GM21381 (cell line): ENCODE measurements at regions not wholly inside any gene's neighbourhood (a gene's known extent, or its start where the extent isn't known, plus 50 kb on each side); places are given as distances from the start of the nearest gene placed in this dataset.
A peak's percentile ranks its signal among the peaks of the same experiment; 100 is the strongest.

Experiments used
- ATAC-seq: cut with Tn5 transposase; IDR thresholded peaks from one replicate; pipeline ENCODE4 v1.9.1; 2021; ENCODE audit warnings: mild to moderate bottlenecking, moderate library complexity; ENCODE audit not compliant: unreplicated experiment

DNA sequence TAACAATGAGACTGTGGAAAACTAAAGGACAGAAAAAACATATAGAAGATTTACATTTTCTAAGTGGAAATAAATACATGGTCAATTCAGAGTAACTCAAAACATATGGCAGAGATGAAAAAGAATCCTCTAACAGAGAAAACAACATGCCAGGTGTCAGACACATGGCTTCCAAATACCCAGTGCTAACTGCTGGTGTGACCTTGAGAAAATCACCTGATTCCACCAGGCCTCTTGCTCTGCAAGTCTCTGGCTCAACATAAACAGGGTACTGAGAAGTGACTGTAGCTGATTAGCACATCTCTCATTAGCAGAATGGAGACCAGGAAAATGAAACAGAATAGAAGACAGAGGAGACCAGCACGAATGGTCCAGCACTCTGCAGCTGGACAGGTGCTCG, 210.8 kb downstream of the HNMT start:
- ATAC-seq = no peak

DNA sequence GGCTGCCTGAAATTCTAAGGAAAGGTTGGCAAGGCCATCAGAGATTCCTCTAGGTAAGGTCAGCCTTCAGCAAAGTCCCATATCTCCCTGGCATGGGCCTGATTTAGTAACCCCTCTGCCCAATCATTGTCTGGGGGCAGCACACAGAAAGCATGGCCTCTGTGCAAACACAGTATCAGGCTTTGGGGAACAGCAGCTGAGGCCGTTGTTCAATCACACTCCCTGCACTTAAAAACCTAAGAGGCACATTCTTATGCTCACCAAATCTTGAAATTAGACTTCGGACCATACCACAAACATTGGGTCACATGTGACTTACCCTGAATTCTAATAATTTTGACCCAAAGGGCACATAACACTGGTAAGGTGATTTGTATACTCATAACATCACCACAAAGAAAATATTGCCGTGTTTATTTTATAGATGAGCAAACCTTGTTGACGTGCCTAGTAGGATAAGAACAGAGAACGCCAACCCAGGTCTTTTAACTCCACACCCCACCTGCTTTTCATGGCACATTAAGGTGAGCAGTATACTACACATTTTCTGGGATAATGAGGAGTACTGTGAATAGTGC, 212.7 kb downstream of the HNMT start:
- no peak for ATAC-seq

DNA sequence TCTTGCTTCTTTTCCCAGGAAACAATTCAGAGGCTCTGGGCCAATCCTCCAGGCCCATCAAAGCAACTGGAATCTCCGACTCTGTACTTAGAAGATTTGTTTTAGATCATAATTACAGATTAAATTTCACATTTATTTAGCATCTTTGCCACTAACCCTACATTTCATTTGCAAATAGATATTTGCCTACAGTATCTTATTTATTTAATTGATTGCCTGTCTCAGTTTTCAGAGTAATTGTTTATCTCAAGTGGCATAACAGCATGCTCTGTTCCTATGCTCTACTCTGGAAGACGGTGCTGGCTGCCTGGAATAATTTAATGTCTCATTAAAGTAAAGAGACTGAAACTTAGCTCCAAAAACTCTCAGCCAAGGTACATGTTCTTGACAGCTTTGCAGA, 213.4 kb downstream of the HNMT start:
- no peak for ATAC-seq

DNA sequence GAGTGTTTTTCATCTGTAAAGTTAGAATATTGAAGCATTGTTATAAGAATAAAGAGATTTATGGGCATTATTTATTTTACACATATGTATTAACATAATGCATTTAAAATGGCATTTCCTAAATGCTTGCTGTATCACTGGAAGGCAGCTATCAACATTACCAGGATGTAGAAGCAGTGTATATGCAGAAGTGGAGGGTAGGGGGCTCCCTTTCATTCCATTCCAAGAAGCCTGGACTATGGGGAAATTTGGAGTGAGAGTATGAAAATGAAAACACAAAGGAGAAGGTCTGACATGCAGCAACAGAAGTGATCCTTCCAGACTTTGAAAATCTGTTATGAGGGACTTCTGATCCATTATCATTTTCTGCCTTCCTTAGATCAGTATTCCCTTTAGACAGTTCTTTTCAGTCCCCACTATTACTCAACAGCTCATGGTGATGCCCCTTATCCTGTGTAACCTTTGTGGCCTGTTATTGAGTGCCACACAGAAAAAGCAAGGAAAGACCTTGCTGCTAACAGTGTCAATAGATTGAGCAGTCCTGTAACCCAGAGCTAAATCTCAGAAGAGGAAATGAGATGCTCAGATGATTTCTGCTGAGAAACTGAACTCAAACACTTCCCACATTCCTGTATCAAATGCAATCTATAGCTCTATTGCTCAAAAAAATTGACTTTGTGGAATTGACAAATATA, 216.6 kb downstream of the HNMT start:
- ATAC-seq = no peak

DNA sequence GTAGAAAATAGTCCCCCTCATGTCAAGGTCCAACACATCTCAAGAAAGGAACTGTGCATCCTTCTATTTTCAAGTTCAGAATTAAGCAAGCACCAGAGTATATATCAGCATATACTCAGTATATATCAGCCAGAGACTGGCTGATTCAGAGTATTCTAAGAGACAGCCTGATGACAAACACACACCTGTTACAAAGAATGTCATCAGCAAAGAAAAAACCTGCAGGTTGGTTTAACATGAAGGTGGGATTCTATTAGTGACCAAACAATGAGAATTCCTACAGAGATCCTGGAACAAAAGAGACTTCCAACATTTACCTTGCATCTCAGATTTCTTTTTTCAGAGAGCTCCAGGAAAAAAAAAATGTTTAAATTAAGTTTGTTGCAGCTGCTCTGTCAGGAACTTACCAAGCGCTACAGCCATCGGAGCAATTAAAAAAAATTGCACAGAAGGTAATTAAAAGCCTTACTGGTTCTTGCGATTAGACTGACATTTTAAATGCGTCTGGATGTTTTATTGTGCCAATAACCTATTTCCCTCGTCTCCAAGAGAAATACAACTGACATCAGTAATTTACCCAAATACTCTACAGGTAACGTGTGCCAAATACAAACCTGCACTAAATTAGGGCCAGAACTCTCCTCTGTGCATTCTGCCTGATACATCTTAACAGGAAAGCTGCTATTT, 218.1 kb downstream of the HNMT start:
- no peak for ATAC-seq

DNA sequence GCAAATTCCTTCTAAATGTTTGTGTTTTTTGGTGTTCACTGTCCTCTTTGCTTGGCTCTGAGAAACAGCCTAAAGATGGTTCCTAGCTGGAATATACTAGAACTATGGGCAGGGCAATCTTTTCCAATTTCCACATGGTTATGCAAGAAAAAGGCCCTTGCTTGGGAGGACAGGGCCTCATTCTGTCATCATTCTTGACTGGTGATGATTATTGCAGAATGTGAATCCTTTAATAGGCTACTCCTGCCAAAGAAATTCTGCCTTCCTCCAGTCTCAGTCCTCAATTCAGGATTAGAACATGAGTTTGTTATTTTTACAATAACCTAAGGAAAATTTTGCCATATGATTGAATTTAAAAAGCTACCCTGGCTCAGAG, 218.7 kb downstream of the HNMT start:
- ATAC-seq = no peak

DNA sequence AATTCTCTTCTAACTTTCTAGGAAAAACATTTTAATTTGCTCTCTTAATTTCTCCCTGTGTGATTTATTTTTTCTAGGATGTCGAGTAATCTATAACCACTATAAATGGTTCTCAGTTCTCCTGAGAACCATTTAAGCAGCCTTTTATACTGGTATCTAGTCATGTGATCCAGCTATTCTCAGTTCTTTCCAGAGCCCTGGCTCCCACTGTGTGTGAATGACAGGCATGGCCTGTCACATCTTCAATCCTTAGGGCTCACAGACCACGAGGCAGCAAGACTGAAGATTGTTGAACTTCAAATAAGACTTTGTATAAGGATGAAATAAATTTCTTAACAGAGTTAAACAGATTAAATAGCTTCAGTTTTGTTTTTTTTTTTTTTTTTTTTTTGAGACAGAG, 219.4 kb downstream of the HNMT start:
- ATAC-seq = no peak

DNA sequence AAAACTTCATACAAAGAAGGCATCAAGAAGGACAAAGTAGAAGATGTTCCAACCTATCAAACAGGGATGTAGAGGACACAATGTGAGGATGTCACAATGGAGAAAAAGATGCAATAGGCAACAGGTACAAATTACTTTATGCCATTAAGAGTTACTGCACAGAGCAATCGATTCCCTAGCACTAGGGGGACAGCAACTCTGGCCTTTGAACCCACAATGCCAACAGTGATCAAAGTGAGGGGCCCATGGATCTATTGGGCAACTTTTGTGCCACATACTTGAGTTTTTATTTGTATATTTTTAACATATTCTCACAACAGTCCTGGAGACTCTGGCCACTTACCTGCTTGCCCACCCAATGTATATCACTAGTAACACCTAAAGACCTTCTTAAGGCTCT, 220.2 kb downstream of the HNMT start:
- no peak for ATAC-seq

DNA sequence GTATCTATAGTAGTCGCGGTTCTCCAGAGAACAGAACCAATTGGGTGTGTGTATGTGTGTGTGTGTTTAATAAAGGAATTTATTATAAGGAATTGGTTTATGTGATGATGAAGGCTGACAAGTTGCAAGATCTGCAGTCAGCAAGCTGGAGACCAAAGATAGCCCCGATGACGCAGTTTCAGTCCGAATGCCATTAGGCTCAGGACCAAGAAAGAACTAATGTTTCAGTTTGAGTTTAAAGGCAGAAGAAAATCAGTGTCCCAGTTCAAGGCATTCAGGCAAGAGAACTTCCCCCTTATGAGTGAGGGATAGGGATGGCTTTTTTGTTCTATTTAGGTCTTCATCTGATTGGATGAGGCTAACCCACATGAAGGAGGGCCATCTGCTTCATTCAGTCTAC, 221.6 kb downstream of the HNMT start:
- no peak for ATAC-seq

DNA sequence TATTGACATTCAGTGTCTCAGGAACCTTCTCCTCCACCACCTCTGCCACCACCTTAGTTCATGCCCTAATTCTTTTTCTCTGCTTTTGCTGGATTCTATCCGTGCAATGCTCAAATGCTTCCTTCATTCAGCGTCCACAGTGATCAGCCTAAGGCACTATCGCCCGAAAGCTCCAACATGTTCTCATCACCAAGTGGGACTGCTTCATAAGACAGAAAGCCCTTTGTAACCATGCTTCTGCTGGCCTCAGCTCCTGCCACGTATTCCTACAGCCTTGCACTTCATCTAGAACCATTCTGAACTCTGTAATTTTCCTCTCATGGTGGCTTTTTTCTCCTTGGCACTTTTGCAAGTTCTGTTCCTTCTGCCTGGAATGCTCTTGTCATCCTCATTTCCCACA, 222.9 kb downstream of the HNMT start:
- no peak for ATAC-seq

DNA sequence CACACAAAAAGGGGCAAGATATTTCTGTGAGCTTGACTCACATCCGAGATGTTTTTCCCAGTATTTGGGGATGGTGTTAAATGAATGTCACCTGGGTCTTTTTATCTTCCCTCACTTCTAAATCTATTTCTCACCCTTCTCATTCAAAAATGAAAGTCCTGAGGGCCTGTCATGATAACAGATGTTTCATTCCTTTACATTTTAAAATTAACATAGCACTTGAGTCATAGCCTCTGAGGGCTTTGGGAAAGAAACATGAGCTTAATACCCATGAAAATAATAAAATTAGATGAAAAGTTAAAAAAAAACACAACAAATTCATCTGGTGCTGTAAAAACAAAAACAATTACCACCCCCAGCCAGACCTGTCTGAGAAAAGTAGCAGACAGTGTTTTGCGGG, 226.7 kb downstream of the HNMT start:
- ATAC-seq = no peak

DNA sequence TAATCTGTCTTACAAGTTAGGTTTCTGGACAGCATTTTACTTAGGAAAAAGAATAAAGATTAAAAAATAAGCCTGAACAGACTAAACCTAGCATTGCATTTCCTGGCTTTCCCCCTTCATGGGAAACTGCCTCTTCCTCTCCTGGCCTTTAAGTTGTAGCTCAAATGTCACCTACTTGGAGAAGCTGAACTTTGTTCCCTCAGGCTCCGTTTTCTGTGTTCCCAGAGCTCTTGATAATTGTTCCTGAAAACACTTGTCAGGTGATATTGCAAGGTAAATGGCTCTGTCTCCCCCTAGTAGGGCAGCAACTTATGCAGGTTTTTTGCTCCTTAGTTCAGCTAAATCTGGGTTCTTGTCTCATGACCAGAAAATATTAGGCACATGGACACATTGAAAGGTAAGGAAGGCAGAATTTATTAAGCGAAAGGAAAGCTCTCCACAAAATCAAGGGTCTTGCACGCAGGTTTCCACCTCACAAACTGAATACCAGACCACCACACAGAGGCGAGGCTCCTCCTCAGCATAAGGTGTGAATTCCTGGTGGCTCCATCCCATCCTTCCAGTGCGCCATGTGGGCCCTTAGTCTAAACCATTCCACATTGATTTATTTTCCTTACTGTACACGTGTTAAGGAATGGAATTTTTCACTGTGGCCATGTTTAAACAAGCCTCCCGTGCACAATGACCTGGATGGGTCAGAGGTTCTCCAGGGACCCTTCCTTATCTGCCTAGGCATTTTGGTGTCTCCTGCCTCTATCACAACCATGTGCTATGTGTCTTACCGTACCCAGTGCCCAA, 229.3 kb downstream of the HNMT start:
- ATAC-seq = no peak

DNA sequence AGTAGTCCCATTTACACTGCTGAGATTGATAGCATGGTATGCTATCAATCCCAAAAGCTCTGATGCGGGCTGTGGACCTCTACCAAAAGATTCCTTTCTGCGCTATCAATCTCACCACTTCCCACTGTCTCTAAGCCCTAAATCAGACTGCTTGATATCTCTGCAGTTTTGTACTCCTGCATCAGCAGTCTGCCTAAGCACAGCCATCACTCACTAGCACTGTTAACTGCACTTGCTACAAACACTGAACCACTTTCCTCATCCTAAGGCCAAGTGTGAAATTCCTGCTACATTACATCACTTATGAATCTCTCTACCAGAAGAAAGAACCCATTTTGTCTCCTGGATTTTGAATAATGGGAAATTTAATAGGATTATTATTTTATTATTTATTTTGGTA, 237.0 kb downstream of the HNMT start:
- ATAC-seq = no peak

DNA sequence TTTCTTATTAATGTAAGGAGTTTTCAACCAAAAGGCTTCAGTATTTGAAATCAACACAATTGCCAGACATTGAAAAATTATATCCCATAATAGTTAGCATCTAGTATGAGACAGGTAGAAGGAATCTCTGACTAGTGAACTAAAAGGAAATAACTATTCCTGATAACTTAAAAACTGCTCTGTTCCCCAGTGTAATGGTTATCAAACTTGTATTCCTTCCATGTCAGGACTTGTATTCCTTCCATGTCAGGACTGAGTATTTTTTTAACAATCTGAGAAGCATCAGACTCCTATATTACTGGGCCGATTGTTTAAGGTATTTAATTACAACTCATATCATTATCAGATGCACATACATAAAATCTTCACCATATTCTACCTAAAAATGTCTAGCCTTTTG, 238.5 kb downstream of the HNMT start:
- ATAC-seq = no peak

DNA sequence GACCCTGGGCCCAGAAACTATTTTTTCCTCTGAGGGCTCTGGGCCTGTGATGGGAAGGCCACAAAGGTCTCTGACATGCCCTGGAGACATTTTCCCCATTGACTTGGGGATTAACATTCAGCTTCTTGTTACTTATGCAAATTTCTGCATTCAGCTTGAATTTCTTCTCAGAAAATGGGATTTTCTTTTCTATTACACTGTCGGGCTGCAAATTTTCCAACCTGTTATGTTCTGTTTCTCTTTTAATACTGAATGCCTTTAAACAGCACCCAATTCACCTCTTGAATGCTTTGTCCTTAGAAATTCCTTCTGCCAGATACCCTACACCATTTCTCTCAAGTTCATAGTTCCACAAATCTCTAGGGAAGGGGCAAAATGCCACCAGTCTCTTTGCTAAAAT, 241.0 kb downstream of the HNMT start:
- ATAC-seq = no peak

DNA sequence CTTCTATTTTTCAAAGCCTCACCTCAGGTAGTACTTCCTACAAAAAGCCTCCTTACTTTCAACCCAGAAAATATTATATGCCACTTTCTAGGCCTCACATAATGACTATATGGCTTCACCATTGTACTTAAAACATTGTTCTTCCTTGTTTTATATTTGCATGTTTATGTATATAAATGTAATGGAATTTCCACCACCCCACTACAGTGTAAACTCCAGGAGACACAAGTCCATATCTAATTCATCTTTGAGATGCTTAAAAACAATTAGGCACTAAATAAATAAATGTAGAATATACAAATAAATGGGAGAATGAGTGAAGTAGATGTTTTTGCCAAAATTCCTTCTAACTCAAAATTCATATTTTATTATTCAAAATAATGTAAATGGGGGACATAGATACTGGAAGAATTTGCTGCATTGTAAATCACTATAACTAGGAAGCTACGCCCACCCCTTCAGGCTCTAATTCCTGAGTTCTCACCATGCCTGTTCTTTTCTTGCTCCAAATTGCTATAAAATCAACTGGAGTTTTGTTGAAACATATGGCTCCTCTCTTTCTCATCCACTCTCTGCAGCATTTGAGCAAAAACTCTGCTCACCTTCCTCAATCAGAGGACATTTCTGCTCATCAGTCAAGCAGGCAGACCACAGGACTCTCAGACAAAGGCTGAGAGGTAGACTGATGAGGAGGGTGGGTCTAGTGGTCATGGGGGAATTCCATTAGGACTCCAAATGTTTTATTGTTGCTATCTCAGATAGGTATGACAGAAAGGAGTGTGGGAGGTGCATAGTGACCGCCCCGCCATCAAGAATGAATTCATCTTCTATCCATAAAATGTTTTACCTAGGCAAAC, 243.0 kb downstream of the HNMT start:
- ATAC-seq = no peak

DNA sequence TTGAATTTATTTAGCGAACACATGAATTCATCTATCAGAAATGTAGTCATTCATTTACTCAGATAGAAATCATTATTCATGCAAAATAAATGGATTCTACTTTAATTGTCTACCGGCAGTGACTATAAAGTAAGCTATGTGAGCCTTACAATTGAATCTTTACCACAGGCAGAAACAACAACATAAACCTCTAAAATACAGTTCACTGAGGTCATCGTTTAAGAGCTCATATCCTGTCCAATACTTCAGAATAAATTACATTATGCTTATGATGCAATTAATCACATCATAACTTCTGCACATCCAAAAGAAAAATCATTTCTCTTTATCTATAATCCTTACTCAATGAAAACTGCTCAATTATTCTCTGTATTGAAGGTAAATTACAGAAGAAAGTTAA, 244.7 kb downstream of the HNMT start:
- no peak for ATAC-seq

DNA sequence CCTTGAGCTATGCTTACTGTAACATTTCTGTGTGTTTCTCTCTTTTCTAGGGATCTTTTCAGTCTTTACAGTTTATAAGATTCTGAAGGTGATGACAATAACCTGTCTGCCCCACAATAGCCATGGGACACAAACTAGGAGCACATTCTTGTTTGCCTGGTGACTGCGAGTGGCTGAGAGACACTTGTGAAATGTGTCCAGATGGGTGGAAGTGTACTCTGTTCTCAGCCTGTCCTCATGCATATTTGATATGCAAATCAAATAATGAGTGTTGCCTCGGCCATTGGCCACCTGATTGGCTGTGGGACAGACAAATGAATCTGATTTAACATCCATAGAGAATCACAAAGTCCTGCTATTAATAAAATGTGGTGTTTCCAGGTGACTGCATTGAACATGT, 246.2 kb downstream of the HNMT start:
- no peak for ATAC-seq

DNA sequence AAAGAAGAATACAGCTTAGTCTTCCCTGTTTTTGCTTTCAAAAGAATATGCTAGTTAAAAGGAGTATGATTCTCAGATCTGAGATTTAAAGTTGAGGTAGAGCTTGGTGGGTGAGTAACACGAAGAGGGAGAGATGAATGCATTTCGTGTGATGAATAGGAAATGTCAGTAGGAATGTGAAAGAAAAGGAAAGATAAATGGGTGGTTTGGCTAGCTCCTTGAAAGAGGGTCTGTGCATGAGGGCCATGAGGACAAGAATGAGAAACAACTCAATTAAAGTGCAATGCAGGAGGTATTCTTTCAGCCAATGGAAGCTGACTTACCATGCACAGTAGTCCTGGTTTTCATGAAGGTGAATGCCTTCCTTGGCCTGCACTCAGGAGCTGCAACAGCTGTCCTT, 248.2 kb downstream of the HNMT start:
- no peak for ATAC-seq

DNA sequence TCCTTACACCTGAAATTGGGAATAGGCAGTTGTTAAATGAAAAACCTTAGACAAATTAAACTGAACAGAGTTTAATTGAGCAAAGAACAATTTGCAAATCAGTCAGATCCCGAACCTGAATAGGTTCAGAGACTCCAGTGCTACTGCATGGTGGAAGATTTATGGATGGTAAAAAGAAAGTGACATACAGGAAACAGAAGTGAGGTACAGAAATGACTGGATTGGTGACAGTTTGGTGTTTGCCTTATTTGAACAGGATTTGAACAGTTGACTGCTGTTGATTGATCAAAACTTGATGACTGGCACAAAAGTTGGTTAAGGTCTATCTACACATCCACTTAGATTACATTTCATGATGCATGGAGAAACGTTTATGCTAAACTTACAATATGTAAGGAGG, 248.8 kb downstream of the HNMT start:
- ATAC-seq = peak; percentile 52

DNA sequence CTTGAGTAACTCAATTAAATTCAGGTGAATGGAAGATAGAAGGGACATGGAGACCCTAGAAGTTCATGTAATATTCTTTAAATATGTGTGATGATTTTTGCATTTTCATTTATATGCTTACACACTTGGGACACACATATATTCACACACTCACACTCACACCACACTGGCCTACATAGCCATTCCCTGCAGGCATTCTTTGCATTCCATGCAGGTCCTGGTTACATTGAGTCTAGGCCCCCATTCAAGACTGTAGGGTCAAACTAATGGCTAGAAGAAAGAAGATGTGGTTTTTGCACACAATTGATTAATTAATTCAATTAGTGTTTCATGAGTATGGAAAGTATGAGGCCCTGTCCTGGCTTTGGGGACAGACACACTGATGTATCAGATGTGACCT, 249.4 kb downstream of the HNMT start:
- no peak for ATAC-seq
